GM12878 (cell line): ENCODE measurements at regions not wholly inside any gene's neighbourhood (a gene's known extent, or its start where the extent isn't known, plus 50 kb on each side); places are given as distances from the start of the nearest gene placed in this dataset.

Source experiments
- ATAC-seq: fragments of 200-7000 bp; cut with Tn5 transposase; 3 replicates; pipeline ENCODE4 v1.9.1; 2020; ENCODE audit warnings: mild to moderate bottlenecking, moderate library complexity
- BruUV-seq: library from RNA; stranded (reverse); fragments of 400-500 nt; replicated peaks from 2 replicates; lab custom pipeline; 2021; lab: Mats Ljungman, UMichigan
- CTCF ChIA-PET: fragments of 300-600 bp; sonication (Branson Sonifier 250); formaldehyde crosslinking; extraction: SDS; loops from one replicate; lab custom pipeline; 2021; ENCODE audit warnings: inconsistent platforms; lab: Yijun Ruan, JAX
- POLR2A ChIA-PET: fragments of 350-600 bp; formaldehyde crosslinking; extraction: SDS; loops from one replicate; lab custom pipeline; 2021; ENCODE audit warnings: inconsistent platforms; lab: Charles Lee
- RAD21 ChIA-PET: fragments of 300-600 bp; sonication (Branson Sonifier 250); formaldehyde crosslinking; loops from one replicate; lab custom pipeline; 2023; ENCODE audit warnings: antibody characterized with exemption; ENCODE audit not compliant: unreplicated experiment; lab: Charles Lee
- SMC1A ChIA-PET: fragments of 300-600 bp; sonication (Branson Sonifier 250); formaldehyde crosslinking; loops from one replicate; lab custom pipeline; 2023; ENCODE audit not compliant: unreplicated experiment, uncharacterized antibody; lab: Charles Lee
- DNase-seq: peaks from one replicate; pipeline ENCODE4 v3.0.0-alpha.2; 2011; ENCODE audit warnings: low read depth, low spot score
- FAIRE-seq: peaks from 3 replicates; lab custom pipeline; 2011; peaks lifted over from hg19 to GRCh38; lab: Jason Lieb, UNC
- H2AFZ ChIP-seq: 2 replicates; pipeline ENCODE4 v1.6.0; 2011; ENCODE audit warnings: low read depth, low read length, control low read depth; ENCODE audit not compliant: control insufficient read depth
- H3K27ac ChIP-seq: 2 replicates; pipeline ENCODE4 v1.5.1; 2011; ENCODE audit warnings: control low read depth; ENCODE audit not compliant: control insufficient read depth, insufficient read depth
- H3K27me3 ChIP-seq, 2 experiments: replicated peaks in 1 of 2; 2 replicates each; pipeline versions ENCODE4 v1.6.0 to v1.6.1; 2011; ENCODE audit warnings: low read length in 1 of 2; ENCODE audit not compliant: control insufficient read depth in 2 of 2, insufficient read depth in 2 of 2
- H3K36me3 ChIP-seq, 2 experiments: 2 replicates each; pipeline ENCODE4 v1.5.1; 2011; ENCODE audit warnings: low read length in 1 of 2; ENCODE audit not compliant: control insufficient read depth in 2 of 2, insufficient read depth in 2 of 2
- H3K4me1 ChIP-seq: 2 replicates; pipeline ENCODE4 v1.6.1; 2011; ENCODE audit warnings: mild to moderate bottlenecking, low read length, moderate library complexity, mixed read lengths; ENCODE audit not compliant: control insufficient read depth, insufficient read depth
- H3K4me2 ChIP-seq: 2 replicates; pipeline ENCODE4 v1.6.0; 2011; ENCODE audit warnings: control low read depth; ENCODE audit not compliant: control insufficient read depth, insufficient read depth
- H3K4me3 ChIP-seq: fragments of 200-600 bp; sonication (generic); 2 replicates; pipeline ENCODE4 v1.5.1; 2016
- H3K79me2 ChIP-seq: 2 replicates; pipeline ENCODE4 v1.6.0; 2011; ENCODE audit warnings: low read length; ENCODE audit not compliant: control insufficient read depth, insufficient read depth
- H3K9ac ChIP-seq: 2 replicates; pipeline ENCODE4 v1.8.0; 2011; ENCODE audit warnings: low read length, control low read depth, mixed read lengths; ENCODE audit not compliant: control insufficient read depth, insufficient read depth
- H3K9me3 ChIP-seq: replicated peaks from 3 replicates; pipeline ENCODE4 v1.5.1; 2011; ENCODE audit warnings: mild to moderate bottlenecking, low read length; ENCODE audit not compliant: control insufficient read depth, insufficient read depth
- H4K20me1 ChIP-seq: 2 replicates; pipeline ENCODE4 v1.6.0; 2011; ENCODE audit not compliant: control insufficient read depth, insufficient read depth
- GABPA ChIP-seq: IDR thresholded peaks from 2 replicates; pipeline ENCODE4 v1.6.1; 2014; ENCODE audit warnings: antibody characterized with exemption, low read depth, mild to moderate bottlenecking, inconsistent platforms
- HDAC6 ChIP-seq: fragments of 200-600 bp; sonication (generic); IDR thresholded peaks from one replicate; pipeline ENCODE4 v1.8.0; 2017; ENCODE audit warnings: antibody characterized with exemption; ENCODE audit not compliant: unreplicated experiment
- HDGF ChIP-seq: fragments of 450-650 bp; IDR thresholded peaks from 2 replicates; pipeline ENCODE4 v1.6.1; 2016; ENCODE audit warnings: antibody characterized with exemption
- JUND ChIP-seq: IDR thresholded peaks from 2 replicates; pipeline ENCODE4 v1.6.1; 2012; ENCODE audit warnings: low read depth, mild to moderate bottlenecking, low read length, improper control_type of control experiment, moderate library complexity
- LARP7 ChIP-seq: fragments of 450-650 bp; IDR thresholded peaks from 2 replicates; pipeline ENCODE4 v1.6.1; 2017; ENCODE audit warnings: mild to moderate bottlenecking
- NR2F1 ChIP-seq: fragments of 450-650 bp; conservative IDR thresholded peaks from 2 replicates; pipeline ENCODE4 v1.6.1; 2017; ENCODE audit warnings: mild to moderate bottlenecking
- SMARCA5 ChIP-seq: fragments of 450-650 bp; IDR thresholded peaks from 2 replicates; pipeline ENCODE4 v1.6.1; 2017; ENCODE audit warnings: mild to moderate bottlenecking
- SREBF2 ChIP-seq: IDR thresholded peaks from 2 replicates; pipeline ENCODE4 v1.6.1; 2012; ENCODE audit warnings: mild to moderate bottlenecking, low read length
- TAF1 ChIP-seq: IDR thresholded peaks from 2 replicates; pipeline ENCODE4 v1.6.1; 2011; ENCODE audit warnings: mild to moderate bottlenecking, low read depth, low read length, borderline replicate concordance
- WRNIP1 ChIP-seq: IDR thresholded peaks from 2 replicates; pipeline ENCODE4 v1.6.1; 2011; ENCODE audit warnings: low read depth, low read length, improper control_type of control experiment, borderline replicate concordance
- ZNF207 ChIP-seq: fragments of 450-650 bp; IDR thresholded peaks from 2 replicates; pipeline ENCODE4 v1.6.1; 2014; ENCODE audit warnings: antibody characterized with exemption, mild to moderate bottlenecking, borderline replicate concordance
- ZNF217 ChIP-seq: fragments of 450-650 bp; IDR thresholded peaks from 2 replicates; pipeline ENCODE4 v1.6.1; 2017; ENCODE audit warnings: antibody characterized with exemption, mild to moderate bottlenecking
- ZNF24 ChIP-seq: fragments of 450-650 bp; IDR thresholded peaks from 2 replicates; pipeline ENCODE4 v1.6.1; 2017; ENCODE audit warnings: antibody characterized with exemption, mild to moderate bottlenecking
- ZNF384 ChIP-seq: IDR thresholded peaks from 2 replicates; pipeline ENCODE4 v1.6.1; 2012; ENCODE audit warnings: low read depth, mild to moderate bottlenecking, low read length, improper control_type of control experiment, borderline replicate concordance
- WGBS: methylation state at CpG from one replicate; pipeline ENCODE4 v1.1.6; 2016; ENCODE audit warnings: low lambda C conversion rate; ENCODE audit not compliant: insufficient replicate concordance, insufficient coverage; ENCODE audit errors: missing lambda C conversion rate; 5-methylcytosine and 5-hydroxymethylcytosine counted together
- in situ Hi-C: fragments of 300-500 bp; cut with MboI; formaldehyde crosslinking; loops from 9 replicates; pipeline ENCODE4 v1.14.3; 2018; ENCODE audit warnings: mixed read lengths
- intact Hi-C: fragments of 100-400 bp; cut with micrococcal nuclease; formaldehyde crosslinking; loops from one replicate; pipeline ENCODE4 v1.14.2; 2022; ENCODE audit not compliant: unreplicated experiment
- TF ChIP-seq, protein P1 (sequence below): IDR thresholded peaks from 2 replicates; pipeline ENCODE4 v1.6.1; 2011; ENCODE audit warnings: borderline replicate concordance, low read depth, mild to moderate bottlenecking, moderate library complexity, low read length; ENCODE audit not compliant: insufficient read depth, poor library complexity, severe bottlenecking
- TF ChIP-seq, protein P2 (sequence below): fragments of 450-650 bp; IDR thresholded peaks from 2 replicates; pipeline ENCODE4 v1.6.1; 2018; ENCODE audit warnings: mild to moderate bottlenecking, low read depth, moderate library complexity; ENCODE audit not compliant: partially characterized antibody
- TF ChIP-seq, protein P3 (sequence below): fragments of 450-650 bp; IDR thresholded peaks from 2 replicates; pipeline ENCODE4 v1.6.1; 2016; ENCODE audit warnings: mild to moderate bottlenecking

- H3K4me2 ChIP-seq, result no peak overlapping the region
- no peak for DNase-seq
- CTCF ChIA-PET, result interaction anchor here (2.1 kb wide), 1 partner anchor 23 kb away, joined by 6 read pairs; no protein-coding TSS in a partner anchor
- no peak overlapping the region for H3K9ac ChIP-seq
- no peaks in the 10 kb centered on the region for H3K4me1 ChIP-seq
- no peak overlapping the region for H2AFZ ChIP-seq
- TF ChIP-seq ZNF384 (no peak), SREBF2 (no peak), ZNF24 (no peak), GABPA (no peak), HDAC6 (no peak), TAF1 (no peak), HDGF (no peak), ZNF207 (no peak), NR2F1 (no peak), LARP7 (no peak), WRNIP1 (no peak), SMARCA5 (no peak), ZNF217 (no peak), JUND (no peak)
- TF ChIP-seq, protein P1, sequence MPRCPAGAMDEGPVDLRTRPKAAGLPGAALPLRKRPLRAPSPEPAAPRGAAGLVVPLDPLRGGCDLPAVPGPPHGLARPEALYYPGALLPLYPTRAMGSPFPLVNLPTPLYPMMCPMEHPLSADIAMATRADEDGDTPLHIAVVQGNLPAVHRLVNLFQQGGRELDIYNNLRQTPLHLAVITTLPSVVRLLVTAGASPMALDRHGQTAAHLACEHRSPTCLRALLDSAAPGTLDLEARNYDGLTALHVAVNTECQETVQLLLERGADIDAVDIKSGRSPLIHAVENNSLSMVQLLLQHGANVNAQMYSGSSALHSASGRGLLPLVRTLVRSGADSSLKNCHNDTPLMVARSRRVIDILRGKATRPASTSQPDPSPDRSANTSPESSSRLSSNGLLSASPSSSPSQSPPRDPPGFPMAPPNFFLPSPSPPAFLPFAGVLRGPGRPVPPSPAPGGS, result no peak
- TF ChIP-seq, protein P2, sequence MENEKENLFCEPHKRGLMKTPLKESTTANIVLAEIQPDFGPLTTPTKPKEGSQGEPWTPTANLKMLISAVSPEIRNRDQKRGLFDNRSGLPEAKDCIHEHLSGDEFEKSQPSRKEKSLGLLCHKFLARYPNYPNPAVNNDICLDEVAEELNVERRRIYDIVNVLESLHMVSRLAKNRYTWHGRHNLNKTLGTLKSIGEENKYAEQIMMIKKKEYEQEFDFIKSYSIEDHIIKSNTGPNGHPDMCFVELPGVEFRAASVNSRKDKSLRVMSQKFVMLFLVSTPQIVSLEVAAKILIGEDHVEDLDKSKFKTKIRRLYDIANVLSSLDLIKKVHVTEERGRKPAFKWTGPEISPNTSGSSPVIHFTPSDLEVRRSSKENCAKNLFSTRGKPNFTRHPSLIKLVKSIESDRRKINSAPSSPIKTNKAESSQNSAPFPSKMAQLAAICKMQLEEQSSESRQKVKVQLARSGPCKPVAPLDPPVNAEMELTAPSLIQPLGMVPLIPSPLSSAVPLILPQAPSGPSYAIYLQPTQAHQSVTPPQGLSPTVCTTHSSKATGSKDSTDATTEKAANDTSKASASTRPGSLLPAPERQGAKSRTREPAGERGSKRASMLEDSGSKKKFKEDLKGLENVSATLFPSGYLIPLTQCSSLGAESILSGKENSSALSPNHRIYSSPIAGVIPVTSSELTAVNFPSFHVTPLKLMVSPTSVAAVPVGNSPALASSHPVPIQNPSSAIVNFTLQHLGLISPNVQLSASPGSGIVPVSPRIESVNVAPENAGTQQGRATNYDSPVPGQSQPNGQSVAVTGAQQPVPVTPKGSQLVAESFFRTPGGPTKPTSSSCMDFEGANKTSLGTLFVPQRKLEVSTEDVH, result no peak
- TF ChIP-seq, protein P3, sequence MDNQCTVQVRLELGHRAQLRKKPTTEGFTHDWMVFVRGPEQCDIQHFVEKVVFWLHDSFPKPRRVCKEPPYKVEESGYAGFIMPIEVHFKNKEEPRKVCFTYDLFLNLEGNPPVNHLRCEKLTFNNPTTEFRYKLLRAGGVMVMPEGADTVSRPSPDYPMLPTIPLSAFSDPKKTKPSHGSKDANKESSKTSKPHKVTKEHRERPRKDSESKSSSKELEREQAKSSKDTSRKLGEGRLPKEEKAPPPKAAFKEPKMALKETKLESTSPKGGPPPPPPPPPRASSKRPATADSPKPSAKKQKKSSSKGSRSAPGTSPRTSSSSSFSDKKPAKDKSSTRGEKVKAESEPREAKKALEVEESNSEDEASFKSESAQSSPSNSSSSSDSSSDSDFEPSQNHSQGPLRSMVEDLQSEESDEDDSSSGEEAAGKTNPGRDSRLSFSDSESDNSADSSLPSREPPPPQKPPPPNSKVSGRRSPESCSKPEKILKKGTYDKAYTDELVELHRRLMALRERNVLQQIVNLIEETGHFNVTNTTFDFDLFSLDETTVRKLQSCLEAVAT, result no peak
- H4K20me1 ChIP-seq, result no peaks in the 10 kb centered on the region
- POLR2A ChIA-PET, result no interaction called here
- in situ Hi-C loops (no loop called here), intact Hi-C loops (no loop called here)
- no peaks in the 10 kb centered on the region for H3K9me3 ChIP-seq
- no peaks in the 10 kb centered on the region for H3K79me2 ChIP-seq
- H3K36me3 ChIP-seq, result no peaks in the 10 kb centered on the region
- H3K4me3 ChIP-seq, result no peak overlapping the region
- FAIRE-seq, result no peak
- no peaks in the 10 kb centered on the region for H3K27me3 ChIP-seq
- no peak for ATAC-seq
- no TSS peak for BruUV-seq
- SMC1A ChIA-PET, result no interaction called here
- RAD21 ChIA-PET, result no interaction called here
- under 1% methylated on average over 6 of the region's 6 CpGs for WGBS
- no peak overlapping the region for H3K27ac ChIP-seq
Measured at GRCh38 chr18:78873926-78874500, 105.6 kb upstream of the SALL3 start.
